Loucy (cell line): ENCODE measurements at regions not wholly inside any gene's neighbourhood (a gene's known extent, or its start where the extent isn't known, plus 50 kb on each side); places are given as distances from the start of the nearest gene placed in this dataset.

ENCODE experiments used
- H2AFZ ChIP-seq: fragments of 200-600 bp; sonication (generic); 2 replicates; pipeline ENCODE4 v1.6.0; 2016; ENCODE audit warnings: antibody characterized with exemption, mild to moderate bottlenecking, low read length, moderate library complexity
- H3F3A ChIP-seq: fragments of 200-600 bp; 2 replicates; pipeline ENCODE4 v1.6.0; 2016; ENCODE audit warnings: antibody characterized with exemption, low read depth, mild to moderate bottlenecking
- H3K27me3 ChIP-seq: fragments of 200-600 bp; sonication (generic); 2 replicates; pipeline ENCODE4 v1.6.1; 2014; ENCODE audit warnings: low read length, mild to moderate bottlenecking; ENCODE audit not compliant: insufficient read depth, poor library complexity, severe bottlenecking
- H3K36me3 ChIP-seq: fragments of 200-600 bp; sonication (generic); 2 replicates; pipeline ENCODE4 v1.6.1; 2016; ENCODE audit warnings: low read length; ENCODE audit not compliant: insufficient read depth
- H3K4me1 ChIP-seq: fragments of 200-600 bp; sonication (generic); 2 replicates; pipeline ENCODE4 v1.5.1; 2014; ENCODE audit warnings: low read length, mild to moderate bottlenecking; ENCODE audit not compliant: insufficient read depth, poor library complexity, severe bottlenecking
- H3K4me2 ChIP-seq: fragments of 200-600 bp; sonication (generic); 2 replicates; pipeline ENCODE4 v1.6.0; 2014; ENCODE audit warnings: antibody characterized with exemption, low read length, low read depth, mild to moderate bottlenecking; ENCODE audit not compliant: poor library complexity, severe bottlenecking
- H3K4me3 ChIP-seq: fragments of 200-600 bp; sonication (generic); 2 replicates; pipeline ENCODE4 v1.5.1; 2014; ENCODE audit warnings: low read length, mild to moderate bottlenecking, mixed read lengths; ENCODE audit not compliant: poor library complexity, severe bottlenecking
- H3K79me2 ChIP-seq: fragments of 200-600 bp; sonication (generic); 2 replicates; pipeline ENCODE4 v1.6.1; 2014; ENCODE audit warnings: low read length; ENCODE audit not compliant: insufficient read depth
- H3K9ac ChIP-seq: fragments of 200-600 bp; sonication (generic); 2 replicates; pipeline ENCODE4 v1.6.0; 2014; ENCODE audit warnings: mild to moderate bottlenecking, low read depth, low read length, moderate library complexity; ENCODE audit not compliant: poor library complexity, severe bottlenecking
- H3K9me2 ChIP-seq: fragments of 200-600 bp; sonication (generic); replicated peaks from 2 replicates; pipeline ENCODE4 v1.6.1; 2016; ENCODE audit warnings: low read depth, low read length, mixed read lengths
- H3K9me3 ChIP-seq: fragments of 200-600 bp; sonication (generic); 2 replicates; pipeline ENCODE4 v1.6.1; 2014; ENCODE audit warnings: mild to moderate bottlenecking, antibody characterized with exemption, low read length, low read depth; ENCODE audit not compliant: insufficient read depth
- H4K20me1 ChIP-seq: fragments of 200-600 bp; sonication (generic); 2 replicates; pipeline ENCODE4 v1.6.0; 2014; ENCODE audit warnings: antibody characterized with exemption, low read length, mild to moderate bottlenecking; ENCODE audit not compliant: insufficient read depth, poor library complexity, severe bottlenecking
- EZH2phosphoT487 ChIP-seq: fragments of 200-600 bp; IDR thresholded peaks from 2 replicates; pipeline ENCODE4 v1.6.1; 2018; ENCODE audit warnings: antibody characterized with exemption, mild to moderate bottlenecking, moderate library complexity, borderline replicate concordance
- TF ChIP-seq, protein P1 (sequence below): fragments of 200-600 bp; sonication (generic); conservative IDR thresholded peaks from 2 replicates; pipeline ENCODE4 v1.5.1; 2014; ENCODE audit warnings: mild to moderate bottlenecking, antibody characterized with exemption, low read length

DNA sequence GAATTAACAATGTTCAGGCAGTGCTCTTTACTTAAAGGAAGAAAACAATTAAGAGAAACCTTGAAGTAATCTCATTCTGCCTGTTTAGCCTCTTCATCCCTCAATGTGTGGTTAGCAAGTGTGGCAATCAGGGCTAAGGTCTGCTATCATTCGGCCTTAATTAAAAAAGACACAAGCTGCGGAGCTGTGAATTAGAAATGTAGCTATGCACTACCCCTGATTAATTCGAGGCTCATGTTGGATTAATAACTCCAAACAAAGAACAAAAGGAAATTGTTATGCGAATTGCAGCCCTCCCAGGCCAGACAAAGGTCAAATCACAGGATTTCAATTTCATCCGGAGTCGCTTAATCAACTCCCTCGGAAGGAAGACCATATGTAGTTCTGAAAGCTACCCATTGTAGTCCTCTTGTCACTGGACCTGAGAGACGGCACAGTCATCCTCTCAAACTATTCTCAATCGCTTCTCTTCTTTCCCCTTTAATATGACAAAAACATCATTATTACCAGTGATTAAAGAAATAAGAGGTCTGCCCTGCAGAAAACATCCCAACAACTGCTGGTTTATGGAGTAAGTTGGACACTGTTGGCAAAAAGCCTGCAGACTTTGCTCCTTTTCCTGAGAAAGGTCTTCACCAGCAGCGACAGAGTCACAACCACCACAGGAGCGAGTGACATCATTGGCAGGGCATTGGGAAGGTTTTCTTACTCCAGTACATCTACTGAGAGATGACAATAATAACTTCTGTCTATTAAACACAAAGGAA is 71.1 kb upstream of the SOX5 start:
- no peaks in the 10 kb centered on the region for H3K27me3 ChIP-seq
- no peaks in the 10 kb centered on the region for H3K9me3 ChIP-seq
- TF ChIP-seq, protein P1, sequence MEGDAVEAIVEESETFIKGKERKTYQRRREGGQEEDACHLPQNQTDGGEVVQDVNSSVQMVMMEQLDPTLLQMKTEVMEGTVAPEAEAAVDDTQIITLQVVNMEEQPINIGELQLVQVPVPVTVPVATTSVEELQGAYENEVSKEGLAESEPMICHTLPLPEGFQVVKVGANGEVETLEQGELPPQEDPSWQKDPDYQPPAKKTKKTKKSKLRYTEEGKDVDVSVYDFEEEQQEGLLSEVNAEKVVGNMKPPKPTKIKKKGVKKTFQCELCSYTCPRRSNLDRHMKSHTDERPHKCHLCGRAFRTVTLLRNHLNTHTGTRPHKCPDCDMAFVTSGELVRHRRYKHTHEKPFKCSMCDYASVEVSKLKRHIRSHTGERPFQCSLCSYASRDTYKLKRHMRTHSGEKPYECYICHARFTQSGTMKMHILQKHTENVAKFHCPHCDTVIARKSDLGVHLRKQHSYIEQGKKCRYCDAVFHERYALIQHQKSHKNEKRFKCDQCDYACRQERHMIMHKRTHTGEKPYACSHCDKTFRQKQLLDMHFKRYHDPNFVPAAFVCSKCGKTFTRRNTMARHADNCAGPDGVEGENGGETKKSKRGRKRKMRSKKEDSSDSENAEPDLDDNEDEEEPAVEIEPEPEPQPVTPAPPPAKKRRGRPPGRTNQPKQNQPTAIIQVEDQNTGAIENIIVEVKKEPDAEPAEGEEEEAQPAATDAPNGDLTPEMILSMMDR: no peak

DNA sequence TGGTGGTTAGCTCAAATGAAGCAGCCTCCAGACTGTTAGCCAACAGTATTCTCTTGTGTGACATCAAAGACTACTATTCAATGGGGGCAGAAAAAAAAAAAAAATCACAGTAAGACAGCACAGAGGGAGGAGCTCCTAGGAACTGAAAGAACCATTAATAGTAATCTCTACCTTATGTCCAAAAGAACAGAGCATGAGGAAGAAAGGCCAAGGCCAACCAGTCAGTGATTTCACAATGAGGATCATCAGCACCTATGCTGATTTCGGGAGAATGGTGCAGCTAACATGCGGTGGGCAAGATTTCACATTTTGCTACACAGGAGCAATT is 66.3 kb upstream of the SOX5 start:
- no peaks in the 10 kb centered on the region for H3K27me3 ChIP-seq
- H3F3A ChIP-seq: no peaks in the 10 kb centered on the region
- no peak overlapping the region for H2AFZ ChIP-seq
- H3K9me3 ChIP-seq: no peaks in the 10 kb centered on the region
- H3K36me3 ChIP-seq: no peaks in the 10 kb centered on the region
- no peak overlapping the region for H3K4me3 ChIP-seq
- no peak overlapping the region for H3K4me2 ChIP-seq
- H3K79me2 ChIP-seq: no peaks in the 10 kb centered on the region
- TF ChIP-seq EZH2phosphoT487: no peak
- TF ChIP-seq, protein P1: no peak
- no peaks in the 10 kb centered on the region for H4K20me1 ChIP-seq
- peaks cover 11% of the 10 kb centered on the region for H3K4me1 ChIP-seq
- H3K9ac ChIP-seq: no peak overlapping the region
- no peaks in the 10 kb centered on the region for H3K9me2 ChIP-seq

More for the DNA sequence above, 71.1 kb upstream of the SOX5 start:
- no peaks in the 10 kb centered on the region for H3K4me1 ChIP-seq
- no peaks in the 10 kb centered on the region for H3K9me2 ChIP-seq
- H2AFZ ChIP-seq: no peak overlapping the region
- H3K79me2 ChIP-seq: no peaks in the 10 kb centered on the region
- no peaks in the 10 kb centered on the region for H3F3A ChIP-seq
- no peaks in the 10 kb centered on the region for H4K20me1 ChIP-seq
- H3K4me2 ChIP-seq: no peak overlapping the region
- H3K9ac ChIP-seq: no peak overlapping the region
- no peak overlapping the region for H3K4me3 ChIP-seq
- H3K36me3 ChIP-seq: no peaks in the 10 kb centered on the region

DNA sequence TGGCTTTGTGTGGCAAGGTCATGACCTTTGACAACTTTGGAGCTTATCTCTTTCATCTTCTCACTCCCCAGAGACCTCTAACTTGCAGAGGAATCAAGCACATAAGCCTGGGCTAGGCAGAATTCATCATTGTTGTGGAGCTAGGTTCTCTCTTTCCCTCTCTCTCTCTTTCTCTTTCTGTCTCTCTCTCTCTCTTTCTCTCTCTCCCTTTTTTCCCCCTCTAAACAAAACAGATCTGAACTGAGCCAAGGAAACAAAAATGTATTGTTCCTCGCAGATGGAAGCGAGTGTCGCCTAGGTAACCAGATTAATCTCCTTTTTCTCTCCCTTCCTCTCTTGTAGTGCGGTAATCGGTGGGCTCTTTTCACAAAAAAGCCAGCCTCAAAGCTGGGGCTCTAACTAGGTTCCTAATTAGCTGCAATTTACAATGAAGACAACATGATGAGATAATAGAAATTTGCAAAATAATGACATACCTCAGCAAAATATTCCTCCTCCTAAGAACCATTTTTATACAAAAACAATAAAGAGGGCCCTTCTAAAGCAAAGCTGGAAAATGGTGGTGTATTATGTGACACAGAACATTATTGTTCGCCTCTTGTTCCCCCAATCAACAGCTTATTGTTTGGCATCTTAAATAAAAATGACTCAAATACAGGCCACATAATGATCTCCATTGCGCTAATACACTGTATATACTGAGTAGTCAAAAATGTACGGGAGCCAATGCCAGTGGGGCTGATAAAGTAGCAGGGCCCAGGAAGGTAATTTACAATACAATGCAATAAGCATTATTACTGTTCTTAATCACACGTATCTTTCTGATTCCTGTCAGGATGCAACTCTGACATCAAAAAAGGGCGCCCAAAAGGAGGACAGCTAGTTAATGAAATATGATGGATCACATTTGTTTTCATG is 65.7 kb upstream of the SOX5 start:
- H3K9ac ChIP-seq: no peak overlapping the region
- no peaks in the 10 kb centered on the region for H3K9me3 ChIP-seq
- peaks cover 11% of the 10 kb centered on the region for H3K4me1 ChIP-seq
- H3F3A ChIP-seq: no peaks in the 10 kb centered on the region
- H3K9me2 ChIP-seq: no peaks in the 10 kb centered on the region
- no peak overlapping the region for H2AFZ ChIP-seq
- no peaks in the 10 kb centered on the region for H4K20me1 ChIP-seq
- H3K4me2 ChIP-seq: no peak overlapping the region
- no peak for TF ChIP-seq EZH2phosphoT487
- TF ChIP-seq, protein P1: no peak
- H3K79me2 ChIP-seq: no peaks in the 10 kb centered on the region
- no peak overlapping the region for H3K4me3 ChIP-seq
- no peaks in the 10 kb centered on the region for H3K36me3 ChIP-seq
- no peaks in the 10 kb centered on the region for H3K27me3 ChIP-seq
